HepG2 (cell line): ENCODE measurements at regions not wholly inside any gene's neighbourhood (a gene's known extent, or its start where the extent isn't known, plus 50 kb on each side); places are given as distances from the start of the nearest gene placed in this dataset.

Experiments
- ATAC-seq: fragments of 200-7000 bp; cut with Tn5 transposase; 3 replicates; pipeline ENCODE4 v1.9.1; 2020; ENCODE audit warnings: mild to moderate bottlenecking, moderate library complexity
- BruUV-seq: library from RNA; stranded (reverse); fragments of 400-500 nt; replicated peaks from 2 replicates; lab custom pipeline; 2021; lab: Mats Ljungman, UMichigan
- CTCF ChIA-PET: fragments of 300-600 bp; formaldehyde crosslinking; extraction: SDS; loops from one replicate; lab custom pipeline; 2021; ENCODE audit warnings: low total read pairs, inconsistent platforms, low intra/inter-chr PET ratio; lab: Yijun Ruan, JAX
- POLR2A ChIA-PET: fragments of 350-600 bp; sonication (Branson Sonifier 250); formaldehyde crosslinking; loops from one replicate; lab custom pipeline; 2020; ENCODE audit warnings: antibody characterized with exemption, inconsistent platforms; lab: Yijun Ruan, JAX
- DNase-seq: peaks from one replicate; pipeline ENCODE4 v3.0.0-alpha.2; 2015; ENCODE audit warnings: low spot score
- FAIRE-seq: peaks from 3 replicates; lab custom pipeline; 2011; peaks lifted over from hg19 to GRCh38; lab: Jason Lieb, UNC
- H2AFZ ChIP-seq: one replicate; pipeline ENCODE4 v1.6.1; 2011; ENCODE audit warnings: low read length, inconsistent platforms
- H3K27ac ChIP-seq: fragments of 300-600 bp; 3 replicates; pipeline ENCODE4 v1.8.0; 2011; ENCODE audit warnings: mixed run types, mild to moderate bottlenecking, mixed read lengths, low read length, inconsistent platforms; ENCODE audit not compliant: insufficient read depth; ENCODE audit errors: extremely low read length
- H3K27me3 ChIP-seq, 2 experiments: fragments of 200-600 bp in 1 of 2; 2 replicates in 1 of 2; 3 replicates in 1 of 2; pipeline versions ENCODE4 v1.6.0 to v1.8.0; 2011; ENCODE audit warnings: low read length in 2 of 2, mild to moderate bottlenecking in 2 of 2, moderate library complexity in 2 of 2, inconsistent platforms in 1 of 2; ENCODE audit not compliant: insufficient read depth in 2 of 2, control insufficient read depth in 1 of 2
- H3K36me3 ChIP-seq, 2 experiments: fragments of 200-600 bp in 1 of 2; replicated peaks in 1 of 2; 2 replicates in 1 of 2; 3 replicates in 1 of 2; pipeline versions ENCODE4 v1.5.1 to v1.8.0; 2011; ENCODE audit warnings: low read length in 2 of 2, inconsistent platforms in 1 of 2; ENCODE audit not compliant: insufficient read depth in 2 of 2, control insufficient read depth in 1 of 2
- H3K4me1 ChIP-seq: 2 replicates; pipeline ENCODE4 v1.5.1; 2012; ENCODE audit warnings: low read length, inconsistent platforms; ENCODE audit not compliant: insufficient read depth
- H3K4me2 ChIP-seq: 2 replicates; pipeline ENCODE4 v1.6.0; 2011; ENCODE audit warnings: low read depth, low read length, inconsistent platforms
- H3K4me3 ChIP-seq, 3 experiments: fragments of 200-600 bp in 1 of 3; sonication (generic), shearing (Covaris generic) in 1 of 3; replicated peaks in 1 of 3; 2 replicates each; pipeline ENCODE4 v1.5.1; 2011 to 2016; ENCODE audit warnings: low read length in 3 of 3, inconsistent platforms in 2 of 3, low read depth in 2 of 3, mild to moderate bottlenecking in 2 of 3, control low read depth in 1 of 3, mixed read lengths in 1 of 3; ENCODE audit not compliant: insufficient read depth in 1 of 3
- H3K79me2 ChIP-seq: one replicate; pipeline ENCODE4 v1.6.1; 2011; ENCODE audit warnings: low read length, inconsistent platforms; ENCODE audit not compliant: insufficient read depth
- H3K9ac ChIP-seq: 2 replicates; pipeline ENCODE4 v1.6.0; 2011; ENCODE audit warnings: mild to moderate bottlenecking, low read depth, low read length, inconsistent platforms; ENCODE audit not compliant: insufficient read depth
- H3K9me3 ChIP-seq: 2 replicates; pipeline ENCODE4 v1.5.1; 2012; ENCODE audit warnings: mild to moderate bottlenecking, low read length
- H4K20me1 ChIP-seq: 2 replicates; pipeline ENCODE4 v1.6.0; 2011; ENCODE audit warnings: inconsistent platforms, mild to moderate bottlenecking, low read length, moderate library complexity; ENCODE audit not compliant: insufficient read depth
- FOXO1 ChIP-seq: sonication (generic); formaldehyde crosslinking; IDR thresholded peaks from 2 replicates; pipeline ENCODE4 v1.4.0; 2020; ENCODE audit warnings: missing genetic modification reagents
- HIVEP1 ChIP-seq: sonication (generic); formaldehyde crosslinking; IDR thresholded peaks from 2 replicates; pipeline ENCODE4 v1.4.0; 2020; ENCODE audit warnings: mild to moderate bottlenecking, missing genetic modification reagents
- MIXL1 ChIP-seq: IDR thresholded peaks from 2 replicates; pipeline ENCODE4 v1.6.1; 2016
- NFE2L2 ChIP-seq: fragments of 150-350 bp; IDR thresholded peaks from 2 replicates; pipeline ENCODE4 v1.6.1; 2014; ENCODE audit warnings: low read length
- STAG1 ChIP-seq: sonication (generic); formaldehyde crosslinking; IDR thresholded peaks from 2 replicates; pipeline ENCODE4 v1.4.0; 2020; ENCODE audit warnings: missing genetic modification reagents
- WGBS: methylation state at CpG from one replicate; pipeline ENCODE4 v1.1.6; 2017; ENCODE audit warnings: low lambda C conversion rate; 5-methylcytosine and 5-hydroxymethylcytosine counted together
- in situ Hi-C: cut with HindIII; loops from 2 replicates; pipeline ENCODE4 v1.10.0; 2017; ENCODE audit warnings: low pct_unique_long_range_greater_than_20kb; ENCODE audit not compliant: extremely low pct_ligation_motif_present
- intact Hi-C: fragments of 100-400 bp; cut with micrococcal nuclease; formaldehyde crosslinking; loops from one replicate; pipeline ENCODE4 v1.10.0; 2022; ENCODE audit not compliant: unreplicated experiment
- TF ChIP-seq, protein P1 (sequence below): sonication (generic); formaldehyde crosslinking; IDR thresholded peaks from 2 replicates; pipeline ENCODE4 v1.4.0; 2020; ENCODE audit warnings: mild to moderate bottlenecking, missing genetic modification reagents

- H3K4me1 ChIP-seq, result no peaks in the 10 kb centered on the region
- FAIRE-seq, result no peak
- DNase-seq, result no peak
- intact Hi-C loops, result no loop called here
- no peak overlapping the region for H3K4me3 ChIP-seq
- H3K4me2 ChIP-seq, result no peak overlapping the region
- no peaks in the 10 kb centered on the region for H3K36me3 ChIP-seq
- no peak overlapping the region for H3K27ac ChIP-seq
- POLR2A ChIA-PET, result no interaction called here
- H2AFZ ChIP-seq, result no peak overlapping the region
- 12% methylated on average over 1 of the region's 1 CpG for WGBS
- no peak overlapping the region for H3K9ac ChIP-seq
- H4K20me1 ChIP-seq, result no peaks in the 10 kb centered on the region
- H3K27me3 ChIP-seq, result no peaks in the 10 kb centered on the region
- in situ Hi-C loops, result no loop called here
- ATAC-seq, result no peak
- TF ChIP-seq, protein P1, sequence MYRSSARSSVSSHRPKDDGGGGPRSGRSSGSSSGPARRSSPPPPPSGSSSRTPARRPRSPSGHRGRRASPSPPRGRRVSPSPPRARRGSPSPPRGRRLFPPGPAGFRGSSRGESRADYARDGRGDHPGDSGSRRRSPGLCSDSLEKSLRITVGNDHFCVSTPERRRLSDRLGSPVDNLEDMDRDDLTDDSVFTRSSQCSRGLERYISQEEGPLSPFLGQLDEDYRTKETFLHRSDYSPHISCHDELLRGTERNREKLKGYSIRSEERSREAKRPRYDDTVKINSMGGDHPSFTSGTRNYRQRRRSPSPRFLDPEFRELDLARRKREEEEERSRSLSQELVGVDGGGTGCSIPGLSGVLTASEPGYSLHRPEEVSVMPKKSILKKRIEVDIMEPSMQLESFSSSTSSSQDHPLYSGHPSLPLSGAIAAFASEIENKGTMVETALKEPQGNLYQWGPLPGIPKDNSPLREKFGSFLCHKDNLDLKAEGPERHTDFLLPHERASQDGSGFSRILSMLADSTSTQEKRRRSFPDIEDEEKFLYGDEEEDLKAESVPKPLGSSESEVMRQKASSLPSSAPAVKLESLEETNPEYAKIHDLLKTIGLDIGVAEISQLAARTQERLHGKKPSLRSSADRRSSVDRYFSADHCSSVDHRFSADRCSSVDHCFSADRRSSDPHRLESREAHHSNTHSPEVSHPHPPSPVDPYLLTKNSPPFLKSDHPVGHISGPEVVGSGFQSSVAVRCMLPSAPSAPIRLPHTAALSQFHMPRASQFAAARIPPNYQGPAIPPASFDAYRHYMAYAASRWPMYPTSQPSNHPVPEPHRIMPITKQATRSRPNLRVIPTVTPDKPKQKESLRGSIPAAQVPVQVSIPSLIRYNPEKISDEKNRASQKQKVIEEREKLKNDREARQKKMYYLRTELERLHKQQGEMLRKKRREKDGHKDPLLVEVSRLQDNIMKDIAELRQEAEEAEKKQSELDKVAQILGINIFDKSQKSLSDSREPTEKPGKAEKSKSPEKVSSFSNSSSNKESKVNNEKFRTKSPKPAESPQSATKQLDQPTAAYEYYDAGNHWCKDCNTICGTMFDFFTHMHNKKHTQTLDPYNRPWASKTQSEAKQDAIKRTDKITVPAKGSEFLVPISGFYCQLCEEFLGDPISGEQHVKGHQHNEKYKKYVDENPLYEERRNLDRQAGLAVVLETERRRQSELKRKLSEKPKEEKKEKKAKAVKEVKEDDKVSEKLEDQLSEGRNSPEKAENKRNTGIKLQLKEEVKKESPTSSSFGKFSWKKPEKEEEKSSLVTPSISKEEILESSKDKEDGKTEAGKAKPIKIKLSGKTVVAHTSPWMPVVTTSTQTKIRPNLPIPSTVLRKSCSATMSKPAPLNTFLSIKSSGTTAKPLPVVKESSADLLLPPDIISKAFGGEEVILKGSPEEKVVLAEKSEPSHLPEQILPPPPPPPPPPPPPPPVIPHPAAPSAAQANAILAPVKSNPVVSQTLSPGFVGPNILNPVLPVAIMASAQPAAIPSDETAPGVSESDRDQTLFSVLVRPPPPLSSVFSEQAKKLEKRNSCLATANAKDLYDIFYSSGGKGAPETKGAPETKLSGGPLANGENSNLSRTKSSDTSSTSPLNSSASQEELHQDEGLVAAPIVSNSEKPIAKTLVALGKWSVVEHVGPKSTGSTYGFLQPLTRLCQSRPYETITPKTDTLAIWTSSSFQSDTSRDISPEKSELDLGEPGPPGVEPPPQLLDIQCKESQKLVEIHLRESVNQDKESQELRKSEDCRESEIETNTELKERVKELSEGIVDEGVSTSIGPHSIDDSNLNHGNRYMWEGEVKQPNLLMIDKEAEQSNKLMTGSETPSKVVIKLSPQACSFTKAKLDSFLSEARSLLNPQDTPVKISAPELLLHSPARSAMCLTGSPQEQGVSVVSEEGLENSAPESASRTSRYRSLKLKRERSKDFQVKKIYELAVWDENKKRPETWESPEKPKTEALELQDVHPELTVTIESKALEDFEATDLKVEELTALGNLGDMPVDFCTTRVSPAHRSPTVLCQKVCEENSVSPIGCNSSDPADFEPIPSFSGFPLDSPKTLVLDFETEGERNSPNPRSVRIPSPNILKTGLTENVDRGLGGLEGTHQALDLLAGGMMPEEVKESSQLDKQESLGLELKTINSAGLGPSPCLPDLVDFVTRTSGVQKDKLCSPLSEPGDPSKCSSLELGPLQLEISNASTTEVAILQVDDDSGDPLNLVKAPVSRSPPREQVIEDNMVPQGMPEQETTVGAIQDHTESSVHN, result no peak
- no peak for TF ChIP-seq FOXO1 (CRISPR knock-in tag)
- TF ChIP-seq HIVEP1 (CRISPR knock-in tag), result no peak
- no peak for TF ChIP-seq MIXL1 (CRISPR knock-in tag)
- no peak for TF ChIP-seq NFE2L2
- TF ChIP-seq STAG1 (CRISPR knock-in tag), result no peak
- peaks cover 9% of the 10 kb centered on the region; the same call in 1 of the 2 replicates for H3K9me3 ChIP-seq
- CTCF ChIA-PET, result no interaction called here
- no TSS peak for BruUV-seq
- H3K79me2 ChIP-seq, result no peaks in the 10 kb centered on the region
Observed at GRCh38 chr12:20272161-20272560, 96.2 kb upstream of the PDE3A start.
